A549 (cell line): ENCODE measurements at regions not wholly inside any gene's neighbourhood (a gene's known extent, or its start where the extent isn't known, plus 50 kb on each side); places are given as distances from the start of the nearest gene placed in this dataset.
"Not testable (repeated sequence)": the region's sequence is repeated elsewhere in the genome, so short reads cannot be mapped to it uniquely, and the experiment has no call there.

Experiments
- ATAC-seq, 2 experiments: fragments of 200-7000 bp in 1 of 2; fragments of >200 bp in 1 of 2; cut with Nextera tagmentation in 1 of 2; cut with Tn5 transposase in 1 of 2; 3 replicates each; pipeline versions ENCODE4 v1.8.0 to v1.9.1; 2018 to 2020; ENCODE audit warnings: mild to moderate bottlenecking in 1 of 2, moderate library complexity in 1 of 2
- CTCF ChIA-PET: fragments of 300-600 bp; sonication (Branson Sonifier 250); formaldehyde crosslinking; extraction: SDS; loops from one replicate; lab custom pipeline; 2021; ENCODE audit warnings: antibody characterized with exemption, inconsistent platforms; lab: Yijun Ruan, JAX
- POLR2A ChIA-PET: fragments of 350-600 bp; formaldehyde crosslinking; extraction: SDS; loops from one replicate; lab custom pipeline; 2021; ENCODE audit warnings: antibody characterized with exemption, inconsistent platforms; lab: Yijun Ruan, JAX
- DNase-seq, 2 experiments: peaks; one replicate each; pipeline versions ENCODE4 v3.0.0 to v3.0.0-alpha.2; 2011 to 2016; ENCODE audit warnings: low read depth in 1 of 2, low spot score in 1 of 2
- FAIRE-seq: peaks from 2 replicates; lab custom pipeline; 2011; peaks lifted over from hg19 to GRCh38; lab: Jason Lieb, UNC
- H3K27ac ChIP-seq, 2 experiments: fragments of >200 bp; sonication (Bioruptor Twin); formaldehyde crosslinking; 3 replicates each; pipeline ENCODE4 v1.5.1; 2016 to 2017
- H3K4me1 ChIP-seq: fragments of >200 bp; sonication (Bioruptor Twin); formaldehyde crosslinking; 3 replicates; pipeline ENCODE4 v1.6.1; 2016
- H3K4me2 ChIP-seq: fragments of >200 bp; sonication (Bioruptor Twin); formaldehyde crosslinking; 3 replicates; pipeline ENCODE4 v1.6.1; 2016
- H3K4me3 ChIP-seq: fragments of >200 bp; sonication (Bioruptor Twin); formaldehyde crosslinking; 3 replicates; pipeline ENCODE4 v1.5.1; 2016
- H3K9me3 ChIP-seq: fragments of >200 bp; sonication (Bioruptor Twin); formaldehyde crosslinking; 3 replicates; pipeline ENCODE4 v1.6.1; 2016
- CEBPB ChIP-seq, 2 experiments: fragments of >200 bp in 1 of 2; sonication (Bioruptor Twin) in 1 of 2; formaldehyde crosslinking in 1 of 2; IDR thresholded peaks; 2 replicates each; pipeline ENCODE4 v1.6.1; 2012 to 2016
- EHF ChIP-seq: fragments of 250-450 bp; sonication (Bioruptor Pico); IDR thresholded peaks from 2 replicates; pipeline ENCODE4 v1.5.0; 2020; ENCODE audit warnings: mild to moderate bottlenecking
- EP300 ChIP-seq, 2 experiments: fragments of >200 bp; sonication (Bioruptor Twin); formaldehyde crosslinking; IDR thresholded peaks; 2 replicates in 1 of 2; 3 replicates in 1 of 2; pipeline ENCODE4 v1.6.1; 2016 to 2017
- ESRRA ChIP-seq: fragments of 150-350 bp; IDR thresholded peaks from 2 replicates; pipeline ENCODE4 v1.6.1; 2014; ENCODE audit warnings: mild to moderate bottlenecking, low read length, borderline replicate concordance
- HDAC2 ChIP-seq: fragments of 200-600 bp; sonication (generic); IDR thresholded peaks from 2 replicates; pipeline ENCODE4 v1.6.1; 2016
- HOXB13 ChIP-seq: fragments of 250-450 bp; sonication (Bioruptor Pico); IDR thresholded peaks from 2 replicates; pipeline ENCODE4 v1.5.0; 2020; ENCODE audit warnings: low read depth, mild to moderate bottlenecking, moderate library complexity
- HOXB5 ChIP-seq: fragments of 250-450 bp; sonication (Bioruptor Pico); IDR thresholded peaks from 2 replicates; pipeline ENCODE4 v1.5.0; 2020; ENCODE audit warnings: mild to moderate bottlenecking, moderate library complexity
- JUN ChIP-seq, 2 experiments: fragments of >200 bp; sonication (Bioruptor Twin); formaldehyde crosslinking; IDR thresholded peaks; 2 replicates in 1 of 2; 3 replicates in 1 of 2; pipeline ENCODE4 v1.6.1; 2016 to 2017
- MAFK ChIP-seq: fragments of 450-650 bp; IDR thresholded peaks from 2 replicates; pipeline ENCODE4 v1.6.1; 2014; ENCODE audit not compliant: partially characterized antibody
- MAZ ChIP-seq: fragments of 150-350 bp; IDR thresholded peaks from 2 replicates; pipeline ENCODE4 v1.6.1; 2014; ENCODE audit warnings: antibody characterized with exemption, low read depth, low read length, borderline replicate concordance
- NR3C1 ChIP-seq: fragments of >200 bp; sonication (Bioruptor Twin); formaldehyde crosslinking; IDR thresholded peaks from 3 replicates; pipeline ENCODE4 v1.6.1; 2017
- POLR2A ChIP-seq: IDR thresholded peaks from 2 replicates; pipeline ENCODE4 v1.6.1; 2012; ENCODE audit warnings: mild to moderate bottlenecking, low read length
- TP53 ChIP-seq: fragments of 250-450 bp; sonication (Bioruptor Pico); IDR thresholded peaks from 2 replicates; pipeline ENCODE4 v1.5.0; 2021; ENCODE audit warnings: mild to moderate bottlenecking, moderate library complexity
- WGBS: methylation state at CpG from one replicate; pipeline ENCODE4 v1.1.6; 2017; ENCODE audit errors: missing lambda C conversion rate; 5-methylcytosine and 5-hydroxymethylcytosine counted together
- TF ChIP-seq, protein P1 (sequence below): fragments of >200 bp; sonication (Bioruptor Twin); formaldehyde crosslinking; IDR thresholded peaks from 2 replicates; pipeline ENCODE4 v1.6.1; 2016
- TF ChIP-seq, protein P2 (sequence below): fragments of >200 bp; sonication (Bioruptor Twin); formaldehyde crosslinking; IDR thresholded peaks from 3 replicates; pipeline ENCODE4 v1.6.1; 2016
- TF ChIP-seq, protein P3 (sequence below): fragments of 200-600 bp; sonication (generic); IDR thresholded peaks from 2 replicates; pipeline ENCODE4 v1.6.1; 2016; ENCODE audit warnings: antibody characterized with exemption, mild to moderate bottlenecking, moderate library complexity
- TF ChIP-seq, protein P4 (sequence below): fragments of 250-450 bp; sonication (Bioruptor Pico); IDR thresholded peaks from 2 replicates; pipeline ENCODE4 v1.5.0; 2020; ENCODE audit warnings: low read depth, mild to moderate bottlenecking, moderate library complexity

DNA sequence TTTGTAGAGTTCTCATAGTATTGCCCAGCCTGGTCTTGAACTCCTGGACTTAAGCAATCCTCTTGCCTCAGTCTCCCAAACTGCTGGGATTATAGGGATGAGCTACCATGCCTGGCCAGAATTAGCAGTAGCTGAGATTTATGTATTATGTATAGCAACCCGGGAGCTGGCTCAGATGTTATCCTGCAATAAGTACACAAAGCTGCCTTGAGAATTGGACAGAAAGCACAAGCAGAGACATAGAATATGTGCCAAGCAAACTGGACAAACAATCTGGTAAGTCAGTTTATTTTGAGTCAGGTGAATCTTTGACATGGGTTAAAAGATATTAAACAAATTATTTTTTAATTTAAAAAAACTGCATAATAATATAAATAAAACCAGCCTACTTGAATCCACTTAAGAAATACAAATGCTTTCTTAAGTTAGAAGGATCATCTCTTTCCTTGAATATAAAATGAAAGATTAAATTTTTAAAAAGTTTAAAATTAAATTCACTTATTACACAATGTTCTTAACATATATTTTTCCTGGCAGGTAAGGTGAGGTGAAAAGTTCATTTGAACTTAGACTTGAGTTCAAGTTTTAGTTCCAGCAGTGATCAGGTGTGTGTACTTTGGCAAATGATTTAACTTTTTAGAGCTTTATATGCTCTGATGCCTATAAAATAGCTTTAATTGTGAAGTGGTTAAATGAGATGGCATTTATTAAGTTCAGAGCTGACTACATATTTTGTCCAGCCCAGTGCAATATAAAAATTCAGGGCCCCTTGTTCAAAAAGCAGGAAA lies 87.8 kb upstream of the ACSL1 start:
- ChIA-PET CTCF (interaction anchor here (1.5 kb wide), 1 partner anchor 13 kb away, joined by 4 read pairs; no protein-coding TSS in a partner anchor), POLR2A (no interaction called here)
- H3K4me1 ChIP-seq: no peaks in the 10 kb centered on the region
- no peak overlapping the region for H3K4me3 ChIP-seq
- H3K27ac ChIP-seq: no peak overlapping the region
- WGBS: 50% methylated on average over 1 of the region's 1 CpG
- TF ChIP-seq MAZ: no peak
- TF ChIP-seq ESRRA: no peak
- no peak for DNase-seq
- ATAC-seq: no peak
- no peak overlapping the region for H3K4me2 ChIP-seq
- H3K9me3 ChIP-seq: peaks cover 14% of the 10 kb centered on the region; the same call in 2 of the 3 replicates
- no peak for FAIRE-seq

DNA sequence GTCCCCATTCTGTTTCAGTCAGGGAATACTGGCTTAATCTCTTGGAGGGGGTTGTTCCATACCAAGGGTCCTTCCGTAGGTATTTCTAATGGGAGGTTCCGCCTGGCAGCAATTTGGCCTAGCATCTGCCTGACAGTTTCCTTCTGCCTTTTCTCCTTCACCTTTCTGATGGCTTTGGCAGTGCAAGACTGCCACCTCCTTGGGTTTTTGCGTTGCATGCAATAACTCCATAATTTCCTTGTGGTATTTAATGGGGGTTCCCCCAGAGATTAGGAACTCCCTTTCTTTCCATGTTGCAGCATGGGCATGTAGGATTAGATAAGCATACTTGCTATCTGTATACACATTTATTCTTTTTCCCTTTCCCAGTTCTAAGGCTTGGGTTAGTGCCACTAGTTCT lies 93.0 kb upstream of the ACSL1 start:
- H3K9me3 ChIP-seq, H3K4me2 ChIP-seq, CTCF ChIA-PET, ATAC-seq, H3K4me3 ChIP-seq, DNase-seq, POLR2A ChIA-PET, H3K27ac ChIP-seq, FAIRE-seq, H3K4me1 ChIP-seq: not testable (repeated sequence)
- 38% methylated on average over 3 of the region's 3 CpGs for WGBS

DNA sequence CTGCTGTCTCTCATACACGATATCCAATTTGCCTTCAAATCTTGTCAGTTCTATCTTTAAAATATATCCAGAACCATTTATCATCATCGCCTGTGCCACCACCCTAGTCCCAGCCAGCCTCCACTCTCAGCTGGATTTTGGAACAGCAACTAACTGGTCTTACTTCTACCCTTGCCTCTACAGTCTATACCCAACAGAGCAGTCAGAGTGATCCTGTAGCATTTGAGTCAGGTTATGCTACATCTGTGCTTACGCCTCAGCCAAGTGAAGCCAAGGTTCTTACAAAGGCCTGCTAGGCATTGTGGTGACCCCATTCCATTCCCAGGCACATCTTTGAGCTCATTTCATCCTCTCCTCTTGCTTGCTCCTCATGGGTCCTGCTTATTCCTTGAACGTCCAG lies 95.7 kb upstream of the ACSL1 start:
- 49% methylated on average over 4 of the region's 4 CpGs for WGBS
- DNase-seq (no peak), FAIRE-seq (no peak), ATAC-seq (no peak)
- ChIA-PET CTCF (no interaction called here), POLR2A (no interaction called here)
- Histone ChIP-seq H3K27ac (no peak overlapping the region), H3K4me1 (no peaks in the 10 kb centered on the region), H3K4me3 (no peak overlapping the region), H3K9me3 (no peaks in the 10 kb centered on the region), H3K4me2 (no peak overlapping the region)
- TF ChIP-seq, protein P1, sequence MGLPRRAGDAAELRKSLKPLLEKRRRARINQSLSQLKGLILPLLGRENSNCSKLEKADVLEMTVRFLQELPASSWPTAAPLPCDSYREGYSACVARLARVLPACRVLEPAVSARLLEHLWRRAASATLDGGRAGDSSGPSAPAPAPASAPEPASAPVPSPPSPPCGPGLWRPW: no peak
- TF ChIP-seq CEBPB (IDR thresholded peaks at IDR 0.05): no peak
- TF ChIP-seq MAFK: no peak
- no peak for TF ChIP-seq HOXB13 (CRISPR knock-in tag)

DNA sequence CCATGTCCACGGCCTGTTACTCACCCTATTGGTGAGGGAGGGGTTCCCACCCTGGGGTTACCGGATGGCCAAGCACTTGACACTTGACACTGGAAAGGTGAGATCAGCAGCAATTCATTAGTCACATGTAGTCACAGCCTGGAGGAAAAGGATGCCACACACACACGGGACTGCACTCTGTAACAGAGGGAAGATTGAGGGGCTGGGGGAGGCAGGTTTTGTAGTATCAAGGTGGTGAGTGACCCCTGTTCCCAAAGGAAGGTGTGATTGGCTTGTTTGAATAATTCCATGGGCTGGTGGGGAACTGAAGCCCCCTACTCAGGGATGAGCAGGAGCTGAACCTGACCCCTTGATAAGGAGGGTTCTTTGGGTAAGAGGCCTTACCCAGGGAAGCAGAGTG lies 96.0 kb upstream of the HELT start:
- TF ChIP-seq POLR2A (no peak), NR3C1 (no peak), HDAC2 (no peak), JUN (IDR thresholded peaks at IDR 0.05) (no peak), EP300 (IDR thresholded peaks at IDR 0.05) (no peak), TP53 (CRISPR knock-in tag) (no peak), HOXB5 (CRISPR knock-in tag) (no peak), EHF (CRISPR knock-in tag) (no peak)
- TF ChIP-seq, protein P2, sequence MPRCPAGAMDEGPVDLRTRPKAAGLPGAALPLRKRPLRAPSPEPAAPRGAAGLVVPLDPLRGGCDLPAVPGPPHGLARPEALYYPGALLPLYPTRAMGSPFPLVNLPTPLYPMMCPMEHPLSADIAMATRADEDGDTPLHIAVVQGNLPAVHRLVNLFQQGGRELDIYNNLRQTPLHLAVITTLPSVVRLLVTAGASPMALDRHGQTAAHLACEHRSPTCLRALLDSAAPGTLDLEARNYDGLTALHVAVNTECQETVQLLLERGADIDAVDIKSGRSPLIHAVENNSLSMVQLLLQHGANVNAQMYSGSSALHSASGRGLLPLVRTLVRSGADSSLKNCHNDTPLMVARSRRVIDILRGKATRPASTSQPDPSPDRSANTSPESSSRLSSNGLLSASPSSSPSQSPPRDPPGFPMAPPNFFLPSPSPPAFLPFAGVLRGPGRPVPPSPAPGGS: no peak
- TF ChIP-seq, protein P3, sequence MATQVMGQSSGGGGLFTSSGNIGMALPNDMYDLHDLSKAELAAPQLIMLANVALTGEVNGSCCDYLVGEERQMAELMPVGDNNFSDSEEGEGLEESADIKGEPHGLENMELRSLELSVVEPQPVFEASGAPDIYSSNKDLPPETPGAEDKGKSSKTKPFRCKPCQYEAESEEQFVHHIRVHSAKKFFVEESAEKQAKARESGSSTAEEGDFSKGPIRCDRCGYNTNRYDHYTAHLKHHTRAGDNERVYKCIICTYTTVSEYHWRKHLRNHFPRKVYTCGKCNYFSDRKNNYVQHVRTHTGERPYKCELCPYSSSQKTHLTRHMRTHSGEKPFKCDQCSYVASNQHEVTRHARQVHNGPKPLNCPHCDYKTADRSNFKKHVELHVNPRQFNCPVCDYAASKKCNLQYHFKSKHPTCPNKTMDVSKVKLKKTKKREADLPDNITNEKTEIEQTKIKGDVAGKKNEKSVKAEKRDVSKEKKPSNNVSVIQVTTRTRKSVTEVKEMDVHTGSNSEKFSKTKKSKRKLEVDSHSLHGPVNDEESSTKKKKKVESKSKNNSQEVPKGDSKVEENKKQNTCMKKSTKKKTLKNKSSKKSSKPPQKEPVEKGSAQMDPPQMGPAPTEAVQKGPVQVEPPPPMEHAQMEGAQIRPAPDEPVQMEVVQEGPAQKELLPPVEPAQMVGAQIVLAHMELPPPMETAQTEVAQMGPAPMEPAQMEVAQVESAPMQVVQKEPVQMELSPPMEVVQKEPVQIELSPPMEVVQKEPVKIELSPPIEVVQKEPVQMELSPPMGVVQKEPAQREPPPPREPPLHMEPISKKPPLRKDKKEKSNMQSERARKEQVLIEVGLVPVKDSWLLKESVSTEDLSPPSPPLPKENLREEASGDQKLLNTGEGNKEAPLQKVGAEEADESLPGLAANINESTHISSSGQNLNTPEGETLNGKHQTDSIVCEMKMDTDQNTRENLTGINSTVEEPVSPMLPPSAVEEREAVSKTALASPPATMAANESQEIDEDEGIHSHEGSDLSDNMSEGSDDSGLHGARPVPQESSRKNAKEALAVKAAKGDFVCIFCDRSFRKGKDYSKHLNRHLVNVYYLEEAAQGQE: no peak
- TF ChIP-seq, protein P4, sequence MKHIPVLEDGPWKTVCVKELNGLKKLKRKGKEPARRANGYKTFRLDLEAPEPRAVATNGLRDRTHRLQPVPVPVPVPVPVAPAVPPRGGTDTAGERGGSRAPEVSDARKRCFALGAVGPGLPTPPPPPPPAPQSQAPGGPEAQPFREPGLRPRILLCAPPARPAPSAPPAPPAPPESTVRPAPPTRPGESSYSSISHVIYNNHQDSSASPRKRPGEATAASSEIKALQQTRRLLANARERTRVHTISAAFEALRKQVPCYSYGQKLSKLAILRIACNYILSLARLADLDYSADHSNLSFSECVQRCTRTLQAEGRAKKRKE (CRISPR knock-in tag): no peak
- FAIRE-seq (no peak), ATAC-seq (no peak), DNase-seq (no peak)
- Histone ChIP-seq H3K4me1 (no peaks in the 10 kb centered on the region), H3K27ac (no peak overlapping the region), H3K4me3 (no peak overlapping the region), H3K9me3 (0 out of 3 replicates have a peak, but pooled peaks cover 2% of the 10 kb centered on the region), H3K4me2 (no peak overlapping the region)
- CTCF ChIA-PET: interaction anchor here (0.8 kb wide), 1 partner anchor 14 kb away, joined by 3 read pairs; no protein-coding TSS in a partner anchor
- WGBS: 33% methylated on average over 2 of the region's 3 CpGs
- POLR2A ChIA-PET: no interaction called here
